D721Med (cell line): ENCODE measurements at regions not wholly inside any gene's neighbourhood (a gene's known extent, or its start where the extent isn't known, plus 50 kb on each side); places are given as distances from the start of the nearest gene placed in this dataset.
"Not testable (repeated sequence)": the region's sequence is repeated elsewhere in the genome, so short reads cannot be mapped to it uniquely, and the experiment has no call there.

ENCODE experiments used
- DNase-seq: peaks from one replicate; pipeline ENCODE4 v3.0.0; 2011; ENCODE audit warnings: low spot score; ENCODE audit not compliant: insufficient read length
- FAIRE-seq: peaks from 2 replicates; lab custom pipeline; 2011; peaks lifted over from hg19 to GRCh38; lab: Jason Lieb, UNC
- TF ChIP-seq, protein P1 (sequence below): IDR thresholded peaks from 2 replicates; pipeline ENCODE4 v1.5.1; 2012; ENCODE audit warnings: mild to moderate bottlenecking, control low read depth; ENCODE audit not compliant: insufficient read depth; ENCODE audit errors: missing control alignments

DNA sequence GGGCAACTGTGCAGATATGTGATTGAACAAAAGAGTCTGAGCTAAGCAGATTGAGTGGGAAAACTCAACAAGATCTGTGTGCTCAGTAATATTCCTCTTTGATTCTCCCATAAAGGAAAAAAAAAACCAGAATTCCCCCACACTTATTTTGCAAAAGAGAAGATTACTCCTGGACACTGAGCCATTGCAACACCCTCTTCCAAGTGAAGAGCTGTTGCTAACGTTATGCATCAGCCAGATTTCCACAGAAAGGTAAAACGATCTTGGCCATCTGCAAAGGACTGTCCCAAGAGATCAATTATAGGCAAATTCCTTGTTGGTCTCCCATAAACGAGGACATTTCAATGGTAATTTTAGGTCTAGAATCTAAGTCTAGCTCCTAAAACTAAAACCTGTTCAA is 587.7 kb downstream of the C12orf50 start:
- FAIRE-seq (no peak), DNase-seq (no peak)
- TF ChIP-seq, protein P1, sequence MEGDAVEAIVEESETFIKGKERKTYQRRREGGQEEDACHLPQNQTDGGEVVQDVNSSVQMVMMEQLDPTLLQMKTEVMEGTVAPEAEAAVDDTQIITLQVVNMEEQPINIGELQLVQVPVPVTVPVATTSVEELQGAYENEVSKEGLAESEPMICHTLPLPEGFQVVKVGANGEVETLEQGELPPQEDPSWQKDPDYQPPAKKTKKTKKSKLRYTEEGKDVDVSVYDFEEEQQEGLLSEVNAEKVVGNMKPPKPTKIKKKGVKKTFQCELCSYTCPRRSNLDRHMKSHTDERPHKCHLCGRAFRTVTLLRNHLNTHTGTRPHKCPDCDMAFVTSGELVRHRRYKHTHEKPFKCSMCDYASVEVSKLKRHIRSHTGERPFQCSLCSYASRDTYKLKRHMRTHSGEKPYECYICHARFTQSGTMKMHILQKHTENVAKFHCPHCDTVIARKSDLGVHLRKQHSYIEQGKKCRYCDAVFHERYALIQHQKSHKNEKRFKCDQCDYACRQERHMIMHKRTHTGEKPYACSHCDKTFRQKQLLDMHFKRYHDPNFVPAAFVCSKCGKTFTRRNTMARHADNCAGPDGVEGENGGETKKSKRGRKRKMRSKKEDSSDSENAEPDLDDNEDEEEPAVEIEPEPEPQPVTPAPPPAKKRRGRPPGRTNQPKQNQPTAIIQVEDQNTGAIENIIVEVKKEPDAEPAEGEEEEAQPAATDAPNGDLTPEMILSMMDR: no peak

DNA sequence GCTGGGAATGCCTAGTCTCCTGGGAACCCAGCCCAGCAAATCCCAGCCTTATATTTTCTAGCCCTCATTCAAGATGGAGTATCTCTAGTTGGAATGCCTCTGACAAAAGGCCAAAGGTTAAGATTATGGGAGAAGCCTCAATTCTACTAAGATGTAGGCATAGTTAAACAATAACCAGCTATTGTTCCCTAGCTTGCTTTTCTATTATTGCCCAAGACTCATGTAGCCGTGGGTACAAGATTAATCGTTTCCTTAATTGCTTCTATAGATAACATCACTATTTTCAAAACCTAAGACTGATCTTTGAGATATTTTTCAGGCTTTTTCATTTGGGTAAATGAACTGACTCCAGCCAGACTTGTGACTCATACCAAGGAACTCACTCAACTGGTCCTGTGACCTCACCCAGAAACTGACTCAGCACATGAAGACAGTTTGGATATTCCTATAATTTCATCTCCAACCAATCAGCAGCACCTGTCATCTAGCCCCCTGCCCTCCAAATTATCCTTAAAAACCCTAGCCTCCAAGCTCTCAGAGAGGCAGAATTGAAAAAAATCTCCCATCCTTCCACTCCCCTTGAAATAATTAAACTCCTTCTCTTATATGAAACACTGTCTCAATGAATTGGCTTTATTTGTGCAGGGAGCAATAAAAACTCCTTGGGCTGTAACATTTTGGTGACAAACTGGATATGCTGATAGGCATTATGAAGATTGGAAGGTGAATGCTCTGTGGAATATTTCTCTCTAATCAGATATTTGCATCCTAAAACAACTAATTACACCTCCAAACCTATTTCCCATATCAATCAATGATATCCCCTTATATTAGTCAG is 589.0 kb downstream of the C12orf50 start:
- TF ChIP-seq, protein P1: no peak
- DNase-seq: no peak
- no peak for FAIRE-seq

DNA sequence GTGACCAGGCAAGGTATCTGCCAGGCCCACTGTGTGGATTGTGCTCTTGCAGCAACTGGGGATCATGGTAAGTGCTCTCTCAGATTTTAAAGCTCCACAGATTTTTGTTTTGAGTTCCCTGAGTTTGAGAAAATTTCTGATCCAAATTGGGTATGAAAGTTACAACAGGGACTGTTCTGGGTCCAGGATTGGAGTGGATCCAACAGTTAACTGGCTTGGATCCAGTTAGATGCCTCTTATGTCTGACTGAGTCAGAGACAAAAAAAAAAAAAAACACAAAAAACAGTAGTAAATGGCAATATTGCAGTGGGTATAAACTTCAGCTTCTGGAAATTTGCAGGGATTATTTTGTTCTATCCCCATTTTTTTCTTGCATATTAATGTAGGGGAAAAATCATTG is 598.8 kb downstream of the C12orf50 start:
- TF ChIP-seq, protein P1: no peak
- FAIRE-seq (no peak), DNase-seq (no peak)

DNA sequence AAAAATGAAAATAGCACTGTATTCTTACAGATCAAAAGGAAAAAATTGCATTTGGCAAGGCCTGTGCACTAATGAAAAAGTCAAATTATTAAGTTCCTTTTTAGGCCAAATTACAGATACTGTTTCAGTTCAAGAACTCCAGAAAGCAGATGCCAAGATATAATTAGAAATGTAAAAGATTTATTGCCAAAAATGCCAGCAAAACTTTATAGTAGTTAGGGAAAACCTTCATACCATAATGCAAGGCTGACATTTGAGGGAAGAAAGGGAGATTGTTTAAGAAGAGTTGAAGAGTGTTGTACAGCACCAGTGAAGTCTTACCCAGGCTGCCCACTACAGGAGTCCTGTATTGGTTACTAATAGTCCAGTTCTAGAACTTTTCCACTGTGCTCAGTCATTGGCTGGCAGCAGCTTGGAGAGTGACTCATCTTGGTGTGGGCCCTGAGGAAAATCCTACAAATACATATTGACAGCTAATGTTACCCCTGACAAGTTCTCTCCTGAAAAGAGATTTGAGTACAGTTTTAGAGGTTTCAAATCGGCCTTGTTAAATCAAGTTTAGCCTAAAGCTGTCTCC is 600.4 kb downstream of the C12orf50 start:
- DNase-seq: no peak
- TF ChIP-seq, protein P1: no peak
- FAIRE-seq: no peak

DNA sequence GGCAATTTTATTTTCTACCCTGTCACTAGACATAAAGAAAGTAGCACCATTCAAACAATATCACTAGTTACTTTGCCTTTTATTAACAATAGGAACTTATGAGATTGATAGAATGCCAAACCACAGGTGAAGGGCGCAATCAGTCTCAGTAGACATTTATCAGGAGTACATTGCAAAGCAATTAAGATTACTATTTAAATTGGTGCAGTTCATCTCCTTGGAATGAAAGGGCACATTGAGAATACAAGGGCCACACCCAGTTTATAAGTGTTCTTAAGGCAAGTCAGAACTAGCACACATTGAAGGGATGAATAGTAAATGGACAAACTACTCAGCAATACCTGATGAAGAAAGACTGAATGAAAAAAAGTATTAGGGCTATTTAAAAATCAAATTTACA is 601.4 kb downstream of the C12orf50 start:
- no peak for FAIRE-seq
- TF ChIP-seq, protein P1: no peak
- DNase-seq: no peak

DNA sequence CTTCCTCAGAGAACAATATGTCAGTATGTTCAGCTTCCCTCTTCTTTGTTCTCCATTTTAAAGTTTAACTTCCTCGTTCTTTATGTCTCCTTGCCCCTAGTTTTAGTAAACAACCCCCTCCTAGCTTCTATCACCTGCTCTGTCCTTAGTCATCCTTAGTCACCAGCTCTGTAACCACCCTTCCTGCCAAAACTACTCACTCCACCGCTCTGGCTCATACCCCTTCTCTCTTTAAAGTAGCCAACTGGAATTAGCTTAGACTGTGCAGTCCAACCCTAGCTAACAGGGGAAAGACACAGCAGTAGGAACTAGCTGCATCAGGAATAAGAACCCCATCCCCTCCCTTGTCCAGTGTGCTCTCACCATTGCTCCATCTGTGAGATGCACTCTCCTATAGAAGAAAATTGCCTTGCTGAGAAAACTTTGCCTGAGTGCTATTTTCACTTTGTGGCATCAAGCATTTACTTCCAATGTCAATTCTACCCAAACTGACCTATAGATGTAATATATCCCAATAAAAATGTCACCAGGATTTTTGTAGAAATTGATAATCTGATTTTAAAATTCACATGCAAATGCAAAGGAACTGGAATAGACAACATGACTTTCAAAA is 603.2 kb downstream of the C12orf50 start:
- TF ChIP-seq, protein P1: no peak
- DNase-seq: no peak
- FAIRE-seq: no peak

DNA sequence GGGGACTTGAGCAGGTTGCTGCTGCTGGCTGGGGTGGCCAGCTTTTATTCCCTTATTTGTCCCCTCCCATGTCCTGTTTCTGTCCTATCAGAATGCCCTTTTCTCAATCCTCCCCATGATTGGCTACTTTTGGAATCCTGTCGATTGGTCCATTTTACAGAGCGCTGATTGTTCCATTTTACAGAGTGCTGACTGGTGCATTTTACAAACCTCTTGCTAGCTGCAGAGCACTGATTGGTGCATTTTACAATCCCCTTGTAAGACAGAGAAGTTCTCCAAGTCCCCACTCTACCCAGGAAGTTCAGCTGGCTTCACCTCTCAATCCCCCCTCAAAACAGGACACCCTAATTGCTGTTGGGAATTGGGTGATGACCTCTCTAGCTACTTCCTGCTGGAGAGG is 608.0 kb downstream of the C12orf50 start:
- DNase-seq, FAIRE-seq: not testable (repeated sequence)
